Cardiac fibroblast (primary cell): ENCODE measurements at regions not wholly inside any gene's neighbourhood (a gene's known extent, or its start where the extent isn't known, plus 50 kb on each side); places are given as distances from the start of the nearest gene placed in this dataset.
"Not testable (repeated sequence)": the region's sequence is repeated elsewhere in the genome, so short reads cannot be mapped to it uniquely, and the experiment has no call there.

Source experiments
- DNase-seq, 2 donors: peaks; one replicate each; pipeline versions ENCODE4 v3.0.0 to v3.0.0-alpha.2; 2010; ENCODE audit warnings: low read depth in 2 of 2
- H3K4me3 ChIP-seq, 2 donors: replicated peaks in 1 of 2; 1 replicate in 1 of 2; 2 replicates in 1 of 2; pipeline ENCODE4 v1.5.1; 2011; ENCODE audit warnings: low read depth in 2 of 2, low read length in 2 of 2, mild to moderate bottlenecking in 2 of 2, moderate library complexity in 1 of 2
- TF ChIP-seq, protein P1 (sequence below): IDR thresholded peaks from one replicate; pipeline ENCODE4 v1.5.1; 2011; ENCODE audit warnings: low read depth, mild to moderate bottlenecking, low read length, inconsistent platforms

DNA sequence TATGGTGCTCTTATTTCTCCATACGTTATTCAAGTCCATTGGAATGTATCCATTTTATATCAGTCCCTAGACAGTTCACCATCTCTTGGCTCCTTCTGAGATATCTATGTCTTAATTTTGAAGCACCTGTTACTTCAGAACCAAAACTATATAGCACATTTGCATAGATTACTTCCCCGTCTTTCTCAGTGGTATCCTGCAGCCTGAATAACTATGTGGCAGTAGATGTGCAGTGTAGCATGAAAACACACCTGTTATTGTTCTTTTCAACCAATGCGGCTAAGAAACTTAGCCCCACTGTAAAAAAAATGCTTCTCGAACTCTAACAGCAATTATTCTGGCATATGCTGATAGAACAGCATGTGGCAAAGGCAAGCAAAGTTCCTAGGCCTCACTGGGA, 1184.4 kb upstream of the ADGRB3 start:
- DNase-seq = no peak
- TF ChIP-seq, protein P1, sequence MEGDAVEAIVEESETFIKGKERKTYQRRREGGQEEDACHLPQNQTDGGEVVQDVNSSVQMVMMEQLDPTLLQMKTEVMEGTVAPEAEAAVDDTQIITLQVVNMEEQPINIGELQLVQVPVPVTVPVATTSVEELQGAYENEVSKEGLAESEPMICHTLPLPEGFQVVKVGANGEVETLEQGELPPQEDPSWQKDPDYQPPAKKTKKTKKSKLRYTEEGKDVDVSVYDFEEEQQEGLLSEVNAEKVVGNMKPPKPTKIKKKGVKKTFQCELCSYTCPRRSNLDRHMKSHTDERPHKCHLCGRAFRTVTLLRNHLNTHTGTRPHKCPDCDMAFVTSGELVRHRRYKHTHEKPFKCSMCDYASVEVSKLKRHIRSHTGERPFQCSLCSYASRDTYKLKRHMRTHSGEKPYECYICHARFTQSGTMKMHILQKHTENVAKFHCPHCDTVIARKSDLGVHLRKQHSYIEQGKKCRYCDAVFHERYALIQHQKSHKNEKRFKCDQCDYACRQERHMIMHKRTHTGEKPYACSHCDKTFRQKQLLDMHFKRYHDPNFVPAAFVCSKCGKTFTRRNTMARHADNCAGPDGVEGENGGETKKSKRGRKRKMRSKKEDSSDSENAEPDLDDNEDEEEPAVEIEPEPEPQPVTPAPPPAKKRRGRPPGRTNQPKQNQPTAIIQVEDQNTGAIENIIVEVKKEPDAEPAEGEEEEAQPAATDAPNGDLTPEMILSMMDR = no peak

DNA sequence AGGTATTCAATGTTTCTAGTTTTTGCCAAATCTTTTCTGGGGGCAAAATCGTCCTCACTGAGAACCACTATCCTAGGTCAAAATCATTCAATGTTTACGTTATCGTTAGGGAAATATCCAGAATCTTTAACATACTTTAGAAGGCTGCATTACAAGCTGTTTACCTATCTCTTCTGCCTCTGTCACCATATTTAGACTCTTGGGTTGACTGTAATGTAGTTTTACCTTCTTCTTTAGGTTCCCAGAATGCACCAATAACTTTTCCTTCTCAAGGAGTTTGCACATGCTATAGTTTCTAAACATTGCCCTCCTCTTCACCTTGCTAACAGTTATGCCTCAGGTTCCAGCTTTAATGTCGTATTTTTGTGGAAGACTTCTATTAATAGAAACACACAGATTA, 1185.5 kb upstream of the ADGRB3 start:
- TF ChIP-seq, protein P1 = no peak
- DNase-seq = no peak
- H3K4me3 ChIP-seq = no peak overlapping the region

More for the DNA sequence above, 1184.4 kb upstream of the ADGRB3 start:
- H3K4me3 ChIP-seq = no peak overlapping the region

DNA sequence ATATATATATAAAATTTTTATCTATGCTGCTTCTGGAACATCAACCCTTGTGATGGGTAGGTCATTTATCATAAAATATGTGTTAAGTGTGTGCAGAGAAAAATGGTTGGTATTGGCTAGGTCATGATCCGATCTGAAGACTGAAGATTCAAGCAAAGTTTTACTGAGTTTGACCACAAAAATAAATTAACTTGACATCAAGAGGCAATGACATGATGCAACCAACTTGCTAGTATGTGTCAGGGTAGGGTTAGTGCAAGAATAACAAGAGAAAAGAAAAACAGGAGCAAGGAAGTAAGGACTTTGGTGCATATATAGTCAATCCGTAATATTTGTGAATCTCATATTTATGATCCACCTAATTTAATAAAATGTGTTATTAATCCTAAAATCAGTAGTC, 1202.0 kb upstream of the ADGRB3 start:
- no peak overlapping the region for H3K4me3 ChIP-seq
- TF ChIP-seq, protein P1 = no peak
- peak in 1 of 2 donors; percentile 11 for DNase-seq

DNA sequence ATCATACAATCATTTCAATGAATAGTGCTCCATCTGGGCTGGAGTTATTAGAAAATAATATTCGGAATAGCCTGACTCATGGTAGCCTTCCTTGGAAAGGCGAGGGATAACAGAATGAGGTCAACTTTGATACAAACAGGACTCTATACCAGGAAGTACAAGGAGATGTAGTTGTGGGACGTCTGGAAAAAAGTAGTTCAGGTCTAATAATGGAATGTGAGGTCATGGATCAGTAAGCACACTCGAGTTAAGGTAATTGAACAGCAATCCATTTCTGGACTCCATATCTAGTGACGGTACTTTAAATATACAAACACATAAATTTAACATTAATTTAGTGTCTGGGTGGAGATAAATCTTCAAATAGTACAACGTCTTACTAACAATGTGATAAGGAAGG, 1204.0 kb upstream of the ADGRB3 start:
- no peak for DNase-seq
- H3K4me3 ChIP-seq = no peak overlapping the region
- TF ChIP-seq, protein P1 = no peak

DNA sequence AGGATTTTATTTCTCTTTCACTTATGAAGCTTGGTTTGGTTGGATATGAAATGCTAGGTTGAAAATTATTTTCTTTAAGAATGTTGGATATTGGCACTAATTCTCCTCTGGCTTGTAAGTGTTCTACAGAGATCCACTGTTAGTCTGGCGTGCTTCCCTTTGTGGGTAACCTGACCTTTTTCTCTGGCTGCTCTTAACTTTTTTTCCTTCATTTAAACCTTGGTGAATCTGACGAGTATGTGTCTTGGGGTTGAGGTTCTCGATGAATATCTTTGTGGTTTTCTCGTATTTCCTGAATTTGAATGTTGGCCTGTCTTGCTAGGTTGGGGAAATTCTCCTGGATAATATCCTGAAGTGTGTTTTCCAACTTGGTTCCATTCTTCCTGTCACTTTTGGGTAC, 1208.4 kb upstream of the ADGRB3 start:
- not testable (repeated sequence) for H3K4me3 ChIP-seq, DNase-seq

DNA sequence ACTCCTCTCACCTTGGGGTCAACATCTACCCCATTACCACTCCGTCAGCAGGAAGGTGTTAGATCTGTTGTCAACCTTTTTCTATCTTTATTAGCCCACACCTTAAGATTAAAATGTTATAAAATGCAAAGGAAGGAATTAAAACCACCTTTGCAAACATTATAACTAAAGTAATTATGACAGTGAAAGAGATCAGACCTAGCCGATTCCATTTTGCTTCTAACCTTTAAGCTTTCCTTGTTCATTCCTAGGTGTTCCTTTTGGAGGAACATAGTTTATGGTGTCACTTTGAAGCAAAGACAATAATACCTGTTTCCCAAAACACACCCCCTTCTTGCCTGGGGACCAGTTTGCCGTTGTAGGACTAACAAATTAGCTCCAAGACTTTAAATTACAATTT, 1223.0 kb upstream of the ADGRB3 start:
- no peak overlapping the region for H3K4me3 ChIP-seq
- TF ChIP-seq, protein P1 = no peak
- DNase-seq = no peak

DNA sequence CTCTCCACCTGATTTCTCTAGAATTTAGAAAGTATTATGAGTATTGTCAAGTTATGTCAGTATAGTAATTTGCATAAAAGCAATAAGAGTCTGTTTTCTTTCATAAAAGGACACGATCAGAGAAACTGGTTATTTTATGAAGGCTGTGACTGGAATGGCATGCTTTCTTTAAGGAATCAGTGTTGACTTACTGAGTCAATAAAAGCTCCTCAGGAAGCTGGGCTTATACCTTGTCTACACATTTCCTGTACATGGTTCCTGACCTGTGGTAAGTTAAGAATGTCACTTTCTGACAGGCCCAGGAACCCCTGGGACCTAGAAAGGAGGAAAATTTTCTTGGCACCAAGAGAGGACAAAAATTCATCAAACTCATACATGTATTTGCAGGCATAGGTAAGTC, 1224.0 kb upstream of the ADGRB3 start:
- peak in 1 of 2 donors; percentile 22 for DNase-seq
- TF ChIP-seq, protein P1 = no peak
- no peak overlapping the region for H3K4me3 ChIP-seq
